Mucosa of rectum (tissue), 2 donors: ENCODE measurements at regions not wholly inside any gene's neighbourhood (a gene's known extent, or its start where the extent isn't known, plus 50 kb on each side); places are given as distances from the start of the nearest gene placed in this dataset.

Experiments used
- H3K27ac ChIP-seq, 2 donors: one replicate each; pipeline ENCODE4 v1.7.0; 2013; ENCODE audit warnings: inconsistent platforms in 2 of 2, low read depth in 2 of 2, low read length in 2 of 2
- H3K27me3 ChIP-seq, 2 donors: one replicate each; pipeline ENCODE4 v1.7.0; 2013; ENCODE audit warnings: low read length in 2 of 2; ENCODE audit not compliant: control insufficient read depth in 2 of 2, insufficient read depth in 2 of 2
- H3K36me3 ChIP-seq, 2 donors: one replicate each; pipeline ENCODE4 v1.7.0; 2013; ENCODE audit warnings: low read length in 2 of 2; ENCODE audit not compliant: control insufficient read depth in 2 of 2, insufficient read depth in 2 of 2
- H3K4me1 ChIP-seq, 2 donors: one replicate each; pipeline ENCODE4 v1.7.0; 2013; ENCODE audit warnings: low read length in 2 of 2, mild to moderate bottlenecking in 1 of 2; ENCODE audit not compliant: control insufficient read depth in 2 of 2, insufficient read depth in 2 of 2
- H3K4me3 ChIP-seq, 2 donors: one replicate each; pipeline ENCODE4 v1.7.0; 2013; ENCODE audit warnings: low read length in 2 of 2
- H3K9ac ChIP-seq, 2 donors: one replicate each; pipeline ENCODE4 v1.7.0; 2013; ENCODE audit warnings: low read length in 2 of 2, low read depth in 1 of 2, mild to moderate bottlenecking in 1 of 2
- H3K9me3 ChIP-seq, 2 donors: one replicate each; pipeline ENCODE4 v1.7.0; 2013; ENCODE audit warnings: low read length in 2 of 2; ENCODE audit not compliant: control insufficient read depth in 2 of 2
- donor health status: healthy.
- donor health status: Normal muscosa, but diverticular disease.

- no peaks in the 10 kb centered on the region for H3K9me3 ChIP-seq
- no peaks in the 10 kb centered on the region for H3K27me3 ChIP-seq
- no peaks in the 10 kb centered on the region for H3K36me3 ChIP-seq
- H3K4me3 ChIP-seq = no peak overlapping the region
- H3K4me1 ChIP-seq = no peaks in the 10 kb centered on the region
- H3K27ac ChIP-seq = no peak overlapping the region
- H3K9ac ChIP-seq = no peak overlapping the region
Measured at GRCh38 chr6:71531006-71531405, 242.4 kb downstream of the OGFRL1 start.

GRCh38 chr6:71531841-71532240 lies 243.2 kb downstream of the OGFRL1 start:
- Histone ChIP-seq H3K36me3 (no peaks in the 10 kb centered on the region), H3K27me3 (no peaks in the 10 kb centered on the region), H3K9me3 (no peaks in the 10 kb centered on the region), H3K4me1 (no peaks in the 10 kb centered on the region), H3K9ac (no peak overlapping the region), H3K4me3 (no peak overlapping the region), H3K27ac (no peak overlapping the region)

DNA sequence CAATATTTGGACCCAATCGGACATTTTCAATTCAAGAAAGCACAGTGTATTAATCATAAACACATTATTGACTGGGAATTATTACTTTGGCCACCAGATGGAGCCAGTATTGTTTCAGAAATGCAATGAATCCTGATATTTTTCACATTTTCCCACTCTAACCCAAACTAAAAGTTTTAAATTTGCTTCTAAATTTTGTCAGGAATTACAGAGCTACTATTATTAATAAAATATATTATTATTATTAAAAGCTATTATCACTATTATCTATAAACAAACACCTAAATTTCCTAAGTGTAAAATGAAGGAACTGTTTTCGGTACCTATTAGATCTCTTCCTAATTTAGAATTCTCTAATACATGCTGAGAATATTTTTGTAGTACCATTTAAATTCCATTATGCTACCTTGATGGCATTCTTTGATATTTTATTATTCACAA lies 245.3 kb downstream of the OGFRL1 start:
- Histone ChIP-seq H3K9ac (no peak overlapping the region), H3K4me3 (no peak overlapping the region), H3K9me3 (no peaks in the 10 kb centered on the region), H3K4me1 (no peaks in the 10 kb centered on the region), H3K27me3 (no peaks in the 10 kb centered on the region), H3K27ac (no peak overlapping the region), H3K36me3 (no peaks in the 10 kb centered on the region)

DNA sequence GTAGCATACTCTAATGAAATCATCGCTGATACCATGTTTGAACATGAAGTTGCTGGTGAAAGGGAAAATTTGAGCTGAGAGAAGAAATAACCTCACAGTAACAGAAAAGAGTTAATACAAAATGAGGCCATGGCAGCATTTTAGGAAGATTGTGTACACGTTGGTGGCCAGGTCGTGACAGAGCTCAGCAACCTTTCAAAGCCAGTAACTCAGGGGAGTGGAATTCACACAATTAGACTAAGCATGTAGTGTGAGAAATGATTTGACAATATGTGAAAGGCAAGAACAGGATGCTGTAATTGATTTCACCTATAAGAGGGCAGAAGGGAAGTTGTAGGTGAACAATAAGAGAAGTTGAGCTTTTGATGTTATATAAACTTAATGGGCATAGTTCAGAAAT lies 246.3 kb downstream of the OGFRL1 start:
- Histone ChIP-seq H3K27ac (no peak overlapping the region), H3K9ac (no peak overlapping the region), H3K9me3 (no peaks in the 10 kb centered on the region), H3K4me3 (no peak overlapping the region), H3K4me1 (no peaks in the 10 kb centered on the region), H3K27me3 (no peaks in the 10 kb centered on the region), H3K36me3 (no peaks in the 10 kb centered on the region)

DNA sequence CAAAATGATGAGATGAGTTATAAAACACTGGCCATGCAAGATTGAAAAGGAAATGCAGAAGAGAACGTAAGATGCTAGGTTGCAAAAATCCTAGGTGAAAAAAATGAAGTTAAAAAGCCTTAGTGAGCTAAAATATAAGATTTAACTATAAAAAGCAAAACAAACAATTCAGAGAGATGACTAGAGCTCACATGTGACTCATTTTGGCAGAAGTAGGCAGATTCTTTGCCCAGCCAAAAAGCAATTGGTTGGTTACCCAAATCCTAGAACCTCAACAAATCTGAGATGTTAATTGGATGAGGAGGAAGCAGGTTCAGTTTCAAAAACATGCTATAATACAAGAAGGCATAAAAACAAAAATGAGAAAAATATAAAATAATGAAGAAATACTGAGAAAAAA lies 249.1 kb downstream of the OGFRL1 start:
- Histone ChIP-seq H3K27me3 (no peaks in the 10 kb centered on the region), H3K9ac (no peak overlapping the region), H3K36me3 (no peaks in the 10 kb centered on the region)

GRCh38 chr6:71544028-71544427 lies 255.4 kb downstream of the OGFRL1 start:
- Histone ChIP-seq H3K27ac (no peak overlapping the region), H3K4me3 (no peak overlapping the region), H3K4me1 (no peaks in the 10 kb centered on the region), H3K36me3 (no peaks in the 10 kb centered on the region), H3K9ac (no peak overlapping the region), H3K9me3 (no peaks in the 10 kb centered on the region), H3K27me3 (no peaks in the 10 kb centered on the region)

More for the DNA sequence above, 249.1 kb downstream of the OGFRL1 start:
- Histone ChIP-seq H3K4me1 (no peaks in the 10 kb centered on the region), H3K27ac (no peak overlapping the region), H3K4me3 (no peak overlapping the region), H3K9me3 (no peaks in the 10 kb centered on the region)

GRCh38 chr6:71544906-71545305 lies 256.3 kb downstream of the OGFRL1 start:
- H3K9me3 ChIP-seq = no peaks in the 10 kb centered on the region
- no peak overlapping the region for H3K4me3 ChIP-seq
- H3K27me3 ChIP-seq = no peaks in the 10 kb centered on the region
- no peak overlapping the region for H3K27ac ChIP-seq
- H3K9ac ChIP-seq = no peak overlapping the region
- H3K4me1 ChIP-seq = no peaks in the 10 kb centered on the region
- no peaks in the 10 kb centered on the region for H3K36me3 ChIP-seq

- Histone ChIP-seq H3K4me3 (no peak overlapping the region), H3K4me1 (no peaks in the 10 kb centered on the region), H3K27me3 (no peaks in the 10 kb centered on the region), H3K9me3 (no peaks in the 10 kb centered on the region), H3K9ac (no peak overlapping the region), H3K36me3 (no peaks in the 10 kb centered on the region), H3K27ac (no peak overlapping the region)
Measured at GRCh38 chr6:71545905-71546304, 257.3 kb downstream of the OGFRL1 start.

- no peak overlapping the region for H3K27ac ChIP-seq
- H3K9me3 ChIP-seq = peaks cover 0 to 3% of the 10 kb centered on the region in 2 donors
- H3K9ac ChIP-seq = no peak overlapping the region
- H3K36me3 ChIP-seq = no peaks in the 10 kb centered on the region
- H3K4me1 ChIP-seq = no peaks in the 10 kb centered on the region
- no peak overlapping the region for H3K4me3 ChIP-seq
- H3K27me3 ChIP-seq = no peaks in the 10 kb centered on the region
Measured at GRCh38 chr6:71551798-71552197, 263.2 kb downstream of the OGFRL1 start.

DNA sequence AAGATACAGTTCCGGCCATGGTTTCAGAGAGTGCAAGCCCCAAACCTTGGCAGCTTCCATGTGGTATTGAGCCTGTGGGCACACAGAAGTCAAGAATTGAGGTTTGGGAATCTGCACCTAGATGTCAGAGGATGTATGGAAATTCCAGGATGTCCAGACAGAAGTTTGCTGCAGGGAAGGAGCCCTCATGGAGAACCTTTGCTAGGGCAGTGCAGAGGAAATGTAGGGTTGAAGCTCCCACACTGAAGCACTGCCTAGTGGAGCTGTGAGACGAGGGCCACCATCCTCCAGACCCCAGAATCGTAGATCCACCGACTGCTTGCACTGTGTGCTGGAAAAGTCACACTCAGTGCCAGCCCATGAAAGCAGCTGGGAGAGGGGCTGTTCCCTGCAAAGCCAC lies 267.5 kb downstream of the OGFRL1 start:
- Histone ChIP-seq H3K27ac (no peak overlapping the region), H3K4me3 (no peak overlapping the region), H3K4me1 (no peaks in the 10 kb centered on the region), H3K36me3 (no peaks in the 10 kb centered on the region), H3K9ac (no peak overlapping the region), H3K9me3 (peaks cover 0 to 6% of the 10 kb centered on the region in 2 donors), H3K27me3 (no peaks in the 10 kb centered on the region)

GRCh38 chr6:71558974-71559373 lies 270.4 kb downstream of the OGFRL1 start:
- H3K27me3 ChIP-seq = no peaks in the 10 kb centered on the region
- peaks cover 0 to 6% of the 10 kb centered on the region in 2 donors for H3K9me3 ChIP-seq
- no peak overlapping the region for H3K9ac ChIP-seq
- H3K36me3 ChIP-seq = no peaks in the 10 kb centered on the region
- no peak overlapping the region for H3K27ac ChIP-seq
- H3K4me3 ChIP-seq = no peak overlapping the region
- H3K4me1 ChIP-seq = no peaks in the 10 kb centered on the region
